ENCODE measurements at regions not wholly inside any gene's neighbourhood (a gene's known extent, or its start where the extent isn't known, plus 50 kb on each side); places are given as distances from the start of the nearest gene placed in this dataset.

GRCh38 chr11:21963013-21963412 is 229.9 kb upstream of the ANO5 start:
- Mint-ChIP-seq H3K9me3 (no peaks in the 10 kb centered on the region), H3K27me3 (ENCODE audit: low read depth) (peaks cover 2% of the 10 kb centered on the region), H3K4me3 (no peak overlapping the region), H3K36me3 (ENCODE audit: low read depth) (no peaks in the 10 kb centered on the region), H3K27ac (ENCODE audit: unreplicated experiment) (no peak overlapping the region), H3K4me1 (no peaks in the 10 kb centered on the region)
- DNase-seq (ENCODE audit: low read depth, low spot score), result no peak
- TF ChIP-seq CTCF (conservative IDR thresholded peaks at IDR 0.05), result no peak

GRCh38 chr11:21965221-21965620 is 227.7 kb upstream of the ANO5 start:
- H3K36me3 Mint-ChIP-seq (ENCODE audit: low read depth), result no peaks in the 10 kb centered on the region

GRCh38 chr11:21968702-21969101 is 224.2 kb upstream of the ANO5 start:
- no peak for DNase-seq (ENCODE audit: low read depth, low spot score)
- Mint-ChIP-seq H3K4me1 (no peaks in the 10 kb centered on the region), H3K9me3 (peaks cover 2% of the 10 kb centered on the region), H3K27ac (ENCODE audit: unreplicated experiment) (no peak overlapping the region), H3K4me3 (no peak overlapping the region), H3K27me3 (ENCODE audit: low read depth) (no peaks in the 10 kb centered on the region), H3K36me3 (ENCODE audit: low read depth) (no peaks in the 10 kb centered on the region)
- no peak for TF ChIP-seq CTCF (conservative IDR thresholded peaks at IDR 0.05)

More at GRCh38 chr11:21965221-21965620, 227.7 kb upstream of the ANO5 start:
- Mint-ChIP-seq H3K27me3 (ENCODE audit: low read depth) (no peaks in the 10 kb centered on the region), H3K4me1 (no peaks in the 10 kb centered on the region), H3K9me3 (no peaks in the 10 kb centered on the region), H3K27ac (ENCODE audit: unreplicated experiment) (no peak overlapping the region), H3K4me3 (no peak overlapping the region)
- DNase-seq (ENCODE audit: low read depth, low spot score), result no peak
- TF ChIP-seq CTCF (conservative IDR thresholded peaks at IDR 0.05), result no peak

- H3K4me1 Mint-ChIP-seq, result no peaks in the 10 kb centered on the region
- peaks cover 2% of the 10 kb centered on the region for H3K9me3 Mint-ChIP-seq
- H3K4me3 Mint-ChIP-seq, result no peak overlapping the region
- H3K27ac Mint-ChIP-seq (ENCODE audit: unreplicated experiment), result no peak overlapping the region
- no peaks in the 10 kb centered on the region for H3K36me3 Mint-ChIP-seq (ENCODE audit: low read depth)
- no peaks in the 10 kb centered on the region for H3K27me3 Mint-ChIP-seq (ENCODE audit: low read depth)
- no peak for DNase-seq (ENCODE audit: low read depth, low spot score)
- no peak for TF ChIP-seq CTCF (conservative IDR thresholded peaks at IDR 0.05)
Measured at GRCh38 chr11:21969841-21970240, 223.0 kb upstream of the ANO5 start.

- H3K27ac Mint-ChIP-seq (ENCODE audit: unreplicated experiment), result no peak overlapping the region
- H3K27me3 Mint-ChIP-seq (ENCODE audit: low read depth), result no peaks in the 10 kb centered on the region
- no peak overlapping the region for H3K4me3 Mint-ChIP-seq
- H3K9me3 Mint-ChIP-seq, result peaks cover 2% of the 10 kb centered on the region
- no peak for DNase-seq (ENCODE audit: low read depth, low spot score)
- TF ChIP-seq CTCF (conservative IDR thresholded peaks at IDR 0.05), result no peak
- no peaks in the 10 kb centered on the region for H3K4me1 Mint-ChIP-seq
- no peaks in the 10 kb centered on the region for H3K36me3 Mint-ChIP-seq (ENCODE audit: low read depth)
Measured at GRCh38 chr11:21975242-21975641, 217.6 kb upstream of the ANO5 start.

GRCh38 chr11:21976210-21976609 is 216.7 kb upstream of the ANO5 start:
- no peaks in the 10 kb centered on the region for H3K27me3 Mint-ChIP-seq (ENCODE audit: low read depth)
- H3K4me1 Mint-ChIP-seq, result no peaks in the 10 kb centered on the region
- peaks cover 2% of the 10 kb centered on the region for H3K9me3 Mint-ChIP-seq
- H3K4me3 Mint-ChIP-seq, result no peak overlapping the region
- no peak overlapping the region for H3K27ac Mint-ChIP-seq (ENCODE audit: unreplicated experiment)
- H3K36me3 Mint-ChIP-seq (ENCODE audit: low read depth), result no peaks in the 10 kb centered on the region
- no peak for TF ChIP-seq CTCF (conservative IDR thresholded peaks at IDR 0.05)
- no peak for DNase-seq (ENCODE audit: low read depth, low spot score)
